ENCODE measurements at regions not wholly inside any gene's neighbourhood (a gene's known extent, or its start where the extent isn't known, plus 50 kb on each side); places are given as distances from the start of the nearest gene placed in this dataset.

DNA sequence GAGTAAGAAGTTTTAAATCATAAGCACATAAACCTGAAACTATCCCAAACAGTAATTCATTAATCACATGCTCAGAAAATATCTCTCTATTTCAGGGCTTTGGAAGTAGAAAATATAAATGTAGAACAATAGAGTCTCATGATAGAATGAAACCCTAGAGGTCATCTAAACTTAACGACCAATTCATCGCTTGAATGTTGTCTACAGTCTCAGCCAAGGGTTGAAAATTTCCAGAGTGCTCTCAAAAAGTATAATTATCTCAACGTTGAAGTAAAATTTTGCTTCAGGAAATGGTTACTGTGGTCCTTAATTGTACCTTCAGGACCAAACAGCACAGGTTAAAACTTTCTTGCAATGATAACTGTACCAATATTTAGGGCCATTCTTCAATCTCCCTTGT, 1053.6 kb upstream of the SEL1L start:
- TF ChIP-seq SP1 (IDR thresholded peaks at IDR 0.05) (no peak), NFRKB (IDR thresholded peaks at IDR 0.05) (no peak), ELF4 (IDR thresholded peaks at IDR 0.05) (no peak), FOXK2 (IDR thresholded peaks at IDR 0.05) (no peak), HDGF (IDR thresholded peaks at IDR 0.05; ENCODE audit: borderline replicate concordance) (no peak), BHLHE40 (IDR thresholded peaks at IDR 0.05; ENCODE audit: borderline replicate concordance) (no peak), FOXM1 (IDR thresholded peaks at IDR 0.05; ENCODE audit: borderline replicate concordance) (no peak), SUZ12 (IDR thresholded peaks at IDR 0.05) (no peak), CTBP1 (IDR thresholded peaks at IDR 0.05; ENCODE audit: borderline replicate concordance) (no peak), L3MBTL2 (conservative IDR thresholded peaks at IDR 0.05) (no peak), ARNT (IDR thresholded peaks at IDR 0.05) (no peak)
- TF ChIP-seq, protein P1, sequence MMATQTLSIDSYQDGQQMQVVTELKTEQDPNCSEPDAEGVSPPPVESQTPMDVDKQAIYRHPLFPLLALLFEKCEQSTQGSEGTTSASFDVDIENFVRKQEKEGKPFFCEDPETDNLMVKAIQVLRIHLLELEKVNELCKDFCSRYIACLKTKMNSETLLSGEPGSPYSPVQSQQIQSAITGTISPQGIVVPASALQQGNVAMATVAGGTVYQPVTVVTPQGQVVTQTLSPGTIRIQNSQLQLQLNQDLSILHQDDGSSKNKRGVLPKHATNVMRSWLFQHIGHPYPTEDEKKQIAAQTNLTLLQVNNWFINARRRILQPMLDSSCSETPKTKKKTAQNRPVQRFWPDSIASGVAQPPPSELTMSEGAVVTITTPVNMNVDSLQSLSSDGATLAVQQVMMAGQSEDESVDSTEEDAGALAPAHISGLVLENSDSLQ (IDR thresholded peaks at IDR 0.05): no peak
